ENCODE measurements at regions not wholly inside any gene's neighbourhood (a gene's known extent, or its start where the extent isn't known, plus 50 kb on each side); places are given as distances from the start of the nearest gene placed in this dataset.

GRCh38 chr19:30204721-30205120, 167.5 kb upstream of the ZNF536 start:
- Mint-ChIP-seq H3K27ac (no peak overlapping the region), H3K27me3 (peaks cover 0 to 5% (median 3%) of the 10 kb centered on the region in 3 donors), H3K9me3 (peaks cover 0 to 4% (median 0%) of the 10 kb centered on the region in 7 donors), H3K36me3 (no peaks in the 10 kb centered on the region), H3K4me1 (no peaks in the 10 kb centered on the region), H3K4me3 (no peak overlapping the region)
- DNase-seq = no peak
- no peak for ATAC-seq (ENCODE audit: low read depth in 2 of 2)

GRCh38 chr19:30206187-30206586, 166.0 kb upstream of the ZNF536 start:
- Mint-ChIP-seq H3K9me3 (peaks cover 0 to 4% (median 0%) of the 10 kb centered on the region in 7 donors), H3K36me3 (no peaks in the 10 kb centered on the region), H3K4me1 (no peaks in the 10 kb centered on the region), H3K4me3 (no peak overlapping the region), H3K27me3 (peaks cover 0 to 8% (median 7%) of the 10 kb centered on the region in 3 donors), H3K27ac (no peak overlapping the region)
- ATAC-seq (ENCODE audit: low read depth in 2 of 2) (no peak), DNase-seq (no peak)

- Mint-ChIP-seq H3K27me3 (peaks cover 0 to 8% (median 7%) of the 10 kb centered on the region in 3 donors), H3K36me3 (no peaks in the 10 kb centered on the region), H3K9me3 (peaks cover 0 to 4% (median 0%) of the 10 kb centered on the region in 7 donors), H3K4me1 (no peaks in the 10 kb centered on the region), H3K27ac (no peak overlapping the region), H3K4me3 (no peak overlapping the region)
- no peak for DNase-seq
- ATAC-seq (ENCODE audit: low read depth in 2 of 2) = no peak
Observed at GRCh38 chr19:30207357-30207756, 164.8 kb upstream of the ZNF536 start.

DNA sequence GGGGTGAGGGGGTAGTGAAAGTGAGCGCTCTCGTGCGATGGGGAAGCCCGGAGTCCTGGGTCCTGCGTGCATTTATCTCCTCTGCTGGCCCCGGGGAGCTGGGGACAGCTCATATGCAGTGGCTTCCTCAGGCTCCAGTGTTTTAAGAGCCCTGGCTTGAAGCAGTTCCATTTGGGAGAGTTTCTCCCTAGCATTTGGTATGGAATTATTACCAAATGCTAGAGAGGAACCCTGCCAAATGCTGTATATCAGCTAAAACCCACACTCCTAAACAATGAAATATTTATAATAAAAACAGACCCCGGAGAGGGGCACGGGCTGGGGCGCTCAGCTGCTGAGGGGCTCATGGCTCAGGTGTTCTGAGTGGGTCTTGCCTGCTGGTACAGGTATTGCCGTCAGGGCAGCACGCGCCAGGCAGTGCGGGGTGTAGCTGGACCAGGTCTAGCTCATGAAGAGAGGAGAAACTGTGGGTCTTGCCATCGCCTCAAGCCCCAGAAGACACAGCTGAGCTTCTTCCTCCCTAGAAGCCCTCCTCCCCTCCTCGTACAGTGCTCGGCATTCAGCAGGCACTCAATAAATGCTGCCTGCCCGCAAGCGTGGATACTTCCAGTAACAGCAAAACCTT, 163.6 kb upstream of the ZNF536 start:
- Mint-ChIP-seq H3K27ac (no peak overlapping the region), H3K9me3 (peaks cover 0 to 8% (median 0%) of the 10 kb centered on the region in 7 donors), H3K4me3 (no peak overlapping the region), H3K27me3 (peaks cover 0 to 16% (median 10%) of the 10 kb centered on the region in 3 donors), H3K4me1 (no peaks in the 10 kb centered on the region), H3K36me3 (no peaks in the 10 kb centered on the region)
- DNase-seq (no peak), ATAC-seq (ENCODE audit: low read depth in 2 of 2) (no peak)

DNA sequence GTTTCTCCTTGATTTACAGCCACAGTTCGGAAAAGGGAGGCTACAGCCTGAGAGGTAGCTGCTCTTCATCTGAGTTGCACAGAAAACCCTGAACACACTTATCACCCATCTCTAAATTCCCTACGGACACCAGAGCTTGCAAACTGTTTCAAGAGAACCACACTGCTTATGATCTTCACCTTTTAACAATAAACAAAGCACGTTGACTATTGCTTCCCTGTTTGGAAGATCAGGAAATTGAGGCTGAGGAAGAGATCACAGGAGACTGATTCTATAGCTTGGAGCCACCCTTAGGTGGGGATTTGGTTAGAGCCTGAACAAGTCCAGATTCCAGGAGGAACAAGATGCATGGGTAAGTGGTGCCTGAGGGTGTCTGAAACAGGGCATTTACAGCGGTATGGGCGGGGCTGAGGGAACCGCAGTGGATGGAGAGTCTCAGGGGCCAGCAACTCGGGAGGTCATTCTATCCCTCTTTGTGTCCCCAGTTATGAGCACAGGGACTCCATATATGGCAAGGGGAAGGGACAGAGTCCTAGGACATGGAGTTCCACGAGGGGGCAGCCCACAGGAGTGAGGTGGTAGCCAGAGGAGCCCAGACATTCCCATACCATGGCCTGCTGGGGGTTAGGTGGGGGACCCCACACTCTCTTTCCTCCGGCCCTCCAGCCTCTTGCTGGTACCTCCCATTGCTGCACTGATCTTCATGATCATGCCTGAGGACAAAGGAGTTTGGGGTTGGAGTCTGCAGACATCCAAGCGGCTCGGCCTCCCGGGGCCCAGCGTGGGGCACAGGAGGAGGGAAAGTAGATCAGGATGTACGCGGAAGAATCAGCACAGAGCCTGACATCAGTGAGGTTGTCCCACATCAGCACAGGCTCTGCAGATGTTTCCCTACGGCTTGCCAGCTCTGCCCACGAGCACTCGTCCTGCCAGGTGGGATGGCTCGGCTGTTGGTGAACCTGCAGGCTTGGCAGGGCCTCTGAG, 162.3 kb upstream of the ZNF536 start:
- DNase-seq = no peak
- no peak for ATAC-seq (ENCODE audit: low read depth in 2 of 2)
- Mint-ChIP-seq H3K4me1 (peaks cover 0 to 4% (median 4%) of the 10 kb centered on the region in 3 donors), H3K36me3 (no peaks in the 10 kb centered on the region), H3K9me3 (peaks cover 0 to 8% (median 0%) of the 10 kb centered on the region in 7 donors), H3K4me3 (no peak overlapping the region), H3K27ac (no peak overlapping the region), H3K27me3 (peaks cover 6 to 16% (median 16%) of the 10 kb centered on the region in 3 donors)

GRCh38 chr19:30212574-30212973, 159.6 kb upstream of the ZNF536 start:
- no peak overlapping the region for H3K27ac Mint-ChIP-seq
- H3K27me3 Mint-ChIP-seq = peaks cover 16 to 32% (median 16%) of the 10 kb centered on the region in 3 donors
- H3K4me1 Mint-ChIP-seq = peaks cover 0 to 6% (median 5%) of the 10 kb centered on the region in 3 donors
- ATAC-seq (ENCODE audit: low read depth in 2 of 2) = no peak
- no peaks in the 10 kb centered on the region for H3K36me3 Mint-ChIP-seq
- no peak overlapping the region for H3K4me3 Mint-ChIP-seq
- DNase-seq = no peak
- peaks cover 0 to 4% (median 0%) of the 10 kb centered on the region in 7 donors for H3K9me3 Mint-ChIP-seq

GRCh38 chr19:30214651-30215051, 157.5 kb upstream of the ZNF536 start:
- DNase-seq (no peak), ATAC-seq (ENCODE audit: low read depth in 2 of 2) (peak; percentile 37 to 41)
- H3K27me3 Mint-ChIP-seq = peaks cover 20 to 40% (median 20%) of the 10 kb centered on the region in 3 donors
- peaks cover 0 to 6% (median 5%) of the 10 kb centered on the region in 3 donors for H3K4me1 Mint-ChIP-seq
- H3K9me3 Mint-ChIP-seq = peaks cover 0 to 4% (median 0%) of the 10 kb centered on the region in 7 donors
- H3K27ac Mint-ChIP-seq = no peak overlapping the region
- no peaks in the 10 kb centered on the region for H3K36me3 Mint-ChIP-seq
- peak overlapping the region in 2 of 8 donors; percentile 8 to 58 for H3K4me3 Mint-ChIP-seq

DNA sequence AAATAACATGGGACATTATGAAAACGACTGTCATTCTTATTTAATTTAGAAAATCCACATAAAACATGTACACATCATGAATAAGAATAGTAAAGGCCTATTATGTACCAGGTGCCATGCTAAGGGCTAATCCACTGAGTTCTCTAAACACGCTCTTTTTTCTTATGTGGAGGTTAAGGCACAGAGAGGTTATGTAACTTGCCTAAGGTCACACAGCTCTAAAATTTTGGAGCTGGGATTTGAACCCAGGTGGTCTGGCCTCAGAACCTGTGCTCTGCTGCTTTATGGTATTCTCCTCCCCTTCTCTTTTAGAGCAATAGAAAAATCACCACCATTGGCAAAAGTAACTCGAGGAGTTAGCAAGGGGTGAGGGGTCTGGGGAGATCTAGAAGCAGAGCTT, 156.9 kb upstream of the ZNF536 start:
- DNase-seq = no peak
- Mint-ChIP-seq H3K27me3 (peaks cover 22 to 41% (median 26%) of the 10 kb centered on the region in 3 donors), H3K4me1 (peaks cover 0 to 6% (median 5%) of the 10 kb centered on the region in 3 donors)

GRCh38 chr19:30216453-30216852, 155.7 kb upstream of the ZNF536 start:
- ATAC-seq (ENCODE audit: low read depth in 2 of 2) (no peak), DNase-seq (no peak)
- peaks cover 0 to 4% (median 0%) of the 10 kb centered on the region in 7 donors for H3K9me3 Mint-ChIP-seq
- H3K4me3 Mint-ChIP-seq = no peak overlapping the region
- H3K27ac Mint-ChIP-seq = peak overlapping the region in 1 of 6 donors; percentile 66
- H3K36me3 Mint-ChIP-seq = peaks cover 0 to 4% of the 10 kb centered on the region in 2 donors
- H3K27me3 Mint-ChIP-seq = peaks cover 34 to 53% (median 37%) of the 10 kb centered on the region in 3 donors
- peaks cover 0 to 6% (median 5%) of the 10 kb centered on the region in 3 donors for H3K4me1 Mint-ChIP-seq

More for the DNA sequence above, 156.9 kb upstream of the ZNF536 start:
- no peak for ATAC-seq (ENCODE audit: low read depth in 2 of 2)
- peaks cover 0 to 4% (median 0%) of the 10 kb centered on the region in 7 donors for H3K9me3 Mint-ChIP-seq
- no peak overlapping the region for H3K27ac Mint-ChIP-seq
- H3K36me3 Mint-ChIP-seq = no peaks in the 10 kb centered on the region
- H3K4me3 Mint-ChIP-seq = peak overlapping the region in 2 of 8 donors; percentile 22 to 58

DNA sequence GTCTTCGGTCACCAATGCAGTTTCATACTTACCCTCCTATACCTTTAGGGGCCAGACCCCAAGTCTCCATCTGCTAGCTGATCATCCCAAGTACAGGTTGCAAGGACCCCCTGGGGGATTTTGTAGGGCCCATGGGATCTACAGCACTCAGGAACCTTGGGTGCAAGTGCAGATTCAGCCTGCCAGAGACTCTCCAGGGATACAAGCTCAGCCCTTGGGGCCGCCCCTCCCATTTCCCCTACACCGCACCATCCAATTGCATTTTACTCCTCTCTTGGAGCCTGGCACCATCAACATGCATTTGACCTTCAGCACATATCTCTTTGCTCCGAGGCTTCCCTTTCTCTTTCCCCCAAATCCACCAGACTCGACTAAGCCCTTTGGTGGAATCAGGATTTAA, 154.7 kb upstream of the ZNF536 start:
- H3K9me3 Mint-ChIP-seq = peaks cover 0 to 4% (median 0%) of the 10 kb centered on the region in 7 donors

DNA sequence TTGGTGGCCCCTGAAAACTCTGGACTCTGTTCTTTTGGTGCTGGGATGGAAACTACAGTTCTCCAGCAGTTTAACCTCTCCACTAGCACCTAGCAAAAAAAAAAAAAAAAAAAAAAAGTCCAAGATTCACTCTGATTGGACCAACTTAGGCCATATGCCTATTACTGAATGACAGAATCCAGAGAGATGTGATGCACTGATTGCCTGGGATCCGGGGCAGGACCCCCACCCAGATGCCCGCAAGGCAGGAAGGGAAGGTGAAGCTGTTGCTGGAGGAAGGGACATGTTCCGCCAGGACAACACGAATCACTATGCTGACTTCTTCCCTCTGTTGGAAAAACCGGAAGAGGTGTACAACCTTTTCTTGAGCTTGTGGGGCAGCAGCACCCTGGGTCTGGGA, 152.5 kb upstream of the ZNF536 start:
- Mint-ChIP-seq H3K27ac (no peak overlapping the region), H3K4me1 (peaks cover 3 to 10% (median 4%) of the 10 kb centered on the region in 3 donors), H3K27me3 (peaks cover 52 to 72% (median 56%) of the 10 kb centered on the region in 3 donors), H3K36me3 (peaks cover 4 to 19% of the 10 kb centered on the region in 2 donors), H3K4me3 (no peak overlapping the region), H3K9me3 (peaks cover 0 to 12% (median 0%) of the 10 kb centered on the region in 7 donors)
- ATAC-seq (ENCODE audit: low read depth in 2 of 2) (no peak), DNase-seq (no peak)

More for the DNA sequence above, 154.7 kb upstream of the ZNF536 start:
- Mint-ChIP-seq H3K27me3 (peaks cover 40 to 61% (median 43%) of the 10 kb centered on the region in 3 donors), H3K4me1 (peaks cover 0 to 8% (median 5%) of the 10 kb centered on the region in 3 donors), H3K4me3 (no peak overlapping the region), H3K36me3 (peaks cover 0 to 10% of the 10 kb centered on the region in 2 donors), H3K27ac (peak overlapping the region in 1 of 6 donors; percentile 86)
- ATAC-seq (ENCODE audit: low read depth in 2 of 2) (no peak), DNase-seq (no peak)

DNA sequence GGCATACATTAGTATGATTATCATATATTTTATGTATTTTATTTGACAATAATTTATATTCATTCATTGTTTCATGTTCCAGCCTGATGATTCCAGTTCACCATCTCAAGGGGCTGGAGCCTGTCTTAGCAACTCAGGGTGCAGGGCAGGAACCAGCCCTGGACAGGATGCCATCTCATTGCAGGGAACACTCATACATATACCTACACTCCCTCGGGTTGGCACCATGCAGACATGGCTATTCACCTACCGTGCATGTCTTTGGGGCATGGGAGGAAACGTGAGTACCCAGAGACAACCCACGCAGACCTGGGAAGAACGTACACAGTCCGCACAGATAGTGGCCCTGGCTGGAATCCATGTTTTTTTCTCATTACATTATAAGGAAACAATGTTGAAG, 151.0 kb upstream of the ZNF536 start:
- ATAC-seq (ENCODE audit: low read depth in 2 of 2) = no peak
- H3K4me3 Mint-ChIP-seq = peak overlapping the region in 1 of 8 donors; percentile 20
- H3K9me3 Mint-ChIP-seq = peaks cover 0 to 16% (median 4%) of the 10 kb centered on the region in 7 donors
- peaks cover 56 to 73% (median 62%) of the 10 kb centered on the region in 3 donors for H3K27me3 Mint-ChIP-seq
- peaks cover 4 to 27% of the 10 kb centered on the region in 2 donors for H3K36me3 Mint-ChIP-seq
- H3K27ac Mint-ChIP-seq = no peak overlapping the region
- H3K4me1 Mint-ChIP-seq = peaks cover 8 to 14% (median 12%) of the 10 kb centered on the region in 3 donors
- DNase-seq = no peak

DNA sequence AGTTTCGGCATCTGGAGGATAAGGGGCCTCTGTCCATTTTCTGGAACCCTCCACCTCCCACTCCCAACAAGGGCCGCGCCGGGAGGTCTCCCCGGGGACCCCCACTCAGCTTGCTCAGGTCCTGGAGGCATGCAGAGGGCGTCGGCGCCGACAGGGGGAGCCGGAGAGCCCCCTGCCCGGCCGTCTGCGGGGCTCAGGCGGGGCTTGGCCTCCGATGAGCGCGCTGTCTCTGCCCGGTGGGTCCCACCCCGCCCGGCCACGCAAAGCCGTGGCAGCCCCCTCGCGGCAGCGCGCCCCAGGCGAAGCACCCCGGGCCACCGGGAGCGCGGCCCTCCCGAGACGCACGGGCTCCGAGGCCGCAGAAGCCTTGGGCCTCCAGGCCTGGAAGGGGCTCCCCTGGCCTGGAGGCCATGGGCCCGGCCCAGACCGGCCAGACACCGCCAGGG, 149.7 kb upstream of the ZNF536 start:
- Mint-ChIP-seq H3K36me3 (peaks cover 4 to 38% of the 10 kb centered on the region in 2 donors), H3K4me3 (no peak overlapping the region), H3K27me3 (peaks cover 61 to 78% (median 74%) of the 10 kb centered on the region in 3 donors), H3K4me1 (peaks cover 21 to 24% (median 22%) of the 10 kb centered on the region in 3 donors), H3K9me3 (peaks cover 0 to 16% (median 4%) of the 10 kb centered on the region in 7 donors), H3K27ac (no peak overlapping the region)
- ATAC-seq (ENCODE audit: low read depth in 2 of 2) = no peak
- DNase-seq = no peak
